Neural cell (in vitro differentiated cells): ENCODE measurements at regions not wholly inside any gene's neighbourhood (a gene's known extent, or its start where the extent isn't known, plus 50 kb on each side); places are given as distances from the start of the nearest gene placed in this dataset.

Source experiments
- EP300 ChIP-seq: fragments of 450-650 bp; conservative IDR thresholded peaks from 2 replicates; pipeline ENCODE4 v1.6.1; 2014; ENCODE audit warnings: antibody characterized with exemption, mild to moderate bottlenecking, moderate library complexity; ENCODE audit not compliant: poor library complexity, severe bottlenecking
- EZH2 ChIP-seq: fragments of 200-600, 300-800 bp; shearing (Covaris generic), sonication (generic); IDR thresholded peaks from 2 replicates; pipeline ENCODE4 v1.6.1; 2014; ENCODE audit warnings: antibody characterized with exemption, low read length, borderline replicate concordance, mild to moderate bottlenecking; ENCODE audit not compliant: insufficient read depth, poor library complexity, severe bottlenecking
- POLR2AphosphoS5 ChIP-seq: IDR thresholded peaks from 2 replicates; pipeline ENCODE4 v1.6.1; 2012
- SMC3 ChIP-seq: fragments of 450-650 bp; conservative IDR thresholded peaks from 2 replicates; pipeline ENCODE4 v1.6.1; 2014; ENCODE audit warnings: antibody characterized with exemption, mild to moderate bottlenecking, moderate library complexity; ENCODE audit not compliant: poor library complexity
- TF ChIP-seq, protein P1 (sequence below): fragments of 450-650 bp; IDR thresholded peaks from 2 replicates; pipeline ENCODE4 v1.5.1; 2014; ENCODE audit warnings: antibody characterized with exemption, mild to moderate bottlenecking, moderate library complexity; ENCODE audit not compliant: poor library complexity, severe bottlenecking

DNA sequence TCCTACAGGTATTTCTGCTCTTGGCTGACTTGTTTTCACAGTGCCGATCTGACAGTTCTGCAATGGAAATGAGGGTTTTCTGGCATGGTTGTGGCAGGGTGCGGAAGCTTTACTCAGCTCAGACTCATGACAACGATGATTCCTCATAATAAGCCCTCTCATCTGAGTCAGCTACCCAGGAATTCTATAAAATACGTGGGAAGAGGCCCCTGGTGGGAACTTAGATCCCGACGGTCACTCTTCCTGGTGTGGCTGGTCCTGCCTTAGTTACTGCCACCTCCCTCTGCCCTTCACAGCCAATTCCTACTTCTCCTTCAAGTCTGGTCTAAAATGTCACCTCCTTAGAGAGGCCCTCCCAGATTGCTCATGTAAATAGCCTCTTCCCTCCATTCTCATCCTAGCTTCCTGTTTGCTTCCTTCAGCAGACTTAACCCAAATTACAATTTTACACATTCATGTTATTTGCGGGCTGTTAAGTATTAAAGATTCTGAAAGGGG lies 104.2 kb upstream of the MAP1LC3B2 start:
- TF ChIP-seq, protein P1, sequence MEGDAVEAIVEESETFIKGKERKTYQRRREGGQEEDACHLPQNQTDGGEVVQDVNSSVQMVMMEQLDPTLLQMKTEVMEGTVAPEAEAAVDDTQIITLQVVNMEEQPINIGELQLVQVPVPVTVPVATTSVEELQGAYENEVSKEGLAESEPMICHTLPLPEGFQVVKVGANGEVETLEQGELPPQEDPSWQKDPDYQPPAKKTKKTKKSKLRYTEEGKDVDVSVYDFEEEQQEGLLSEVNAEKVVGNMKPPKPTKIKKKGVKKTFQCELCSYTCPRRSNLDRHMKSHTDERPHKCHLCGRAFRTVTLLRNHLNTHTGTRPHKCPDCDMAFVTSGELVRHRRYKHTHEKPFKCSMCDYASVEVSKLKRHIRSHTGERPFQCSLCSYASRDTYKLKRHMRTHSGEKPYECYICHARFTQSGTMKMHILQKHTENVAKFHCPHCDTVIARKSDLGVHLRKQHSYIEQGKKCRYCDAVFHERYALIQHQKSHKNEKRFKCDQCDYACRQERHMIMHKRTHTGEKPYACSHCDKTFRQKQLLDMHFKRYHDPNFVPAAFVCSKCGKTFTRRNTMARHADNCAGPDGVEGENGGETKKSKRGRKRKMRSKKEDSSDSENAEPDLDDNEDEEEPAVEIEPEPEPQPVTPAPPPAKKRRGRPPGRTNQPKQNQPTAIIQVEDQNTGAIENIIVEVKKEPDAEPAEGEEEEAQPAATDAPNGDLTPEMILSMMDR: no peak
- TF ChIP-seq EZH2: no peak
- no peak for TF ChIP-seq POLR2AphosphoS5
- TF ChIP-seq EP300: no peak
- no peak for TF ChIP-seq SMC3
